ENCODE measurements at regions not wholly inside any gene's neighbourhood (a gene's known extent, or its start where the extent isn't known, plus 50 kb on each side); places are given as distances from the start of the nearest gene placed in this dataset.
"Not testable (repeated sequence)": the region's sequence is repeated elsewhere in the genome, so short reads cannot be mapped to it uniquely, and the experiment has no call there.

DNA sequence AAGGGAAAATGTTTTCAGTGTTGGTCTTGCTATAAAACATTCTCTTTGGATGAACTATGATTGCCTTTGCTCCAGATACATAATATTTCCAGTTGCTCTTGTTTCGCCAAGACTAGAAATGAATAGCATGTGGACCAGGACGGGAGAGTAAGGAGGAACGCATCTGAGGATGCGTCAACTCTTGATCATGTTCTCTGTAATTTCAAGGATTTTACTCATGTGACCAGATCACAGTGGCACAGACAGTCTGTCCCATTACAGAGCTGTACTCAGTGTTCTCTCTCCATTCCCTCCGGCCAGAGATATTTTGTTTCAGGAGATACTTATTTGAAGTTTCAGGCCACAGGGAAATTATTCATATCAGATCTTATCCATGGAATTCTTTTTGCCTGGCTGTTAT lies 266.6 kb downstream of the MID1IP1 start:
- no peak overlapping the region for H3K4ac ChIP-seq (ENCODE audit: low read depth, low read length)
- H2BK120ac ChIP-seq (ENCODE audit: low read depth, low read length, poor library complexity, severe bottlenecking), result no peak overlapping the region
- no peak for DNase-seq
- Mint-ChIP-seq H3K36me3 (ENCODE audit: insufficient read depth in 1 of 3, low read depth in 3 of 3) (peaks cover 5 to 12% (median 11%) of the 10 kb centered on the region in 3 experiments; a peak in 6 of 7 replicates), H3K9me3 (peaks cover 75 to 82% of the 10 kb centered on the region in 2 experiments), H3K27me3 (ENCODE audit: low read depth) (peaks cover 2% of the 10 kb centered on the region), H3K27ac (no peak overlapping the region), H3K4me3 (no peak overlapping the region), H3K4me1 (peaks cover 24 to 25% of the 10 kb centered on the region in 2 experiments)
- TF ChIP-seq CTCF (conservative IDR thresholded peaks at IDR 0.05), result no peak
- no peak overlapping the region for H3T11ph ChIP-seq (ENCODE audit: low read length)
- WGBS (ENCODE audit: extremely low coverage, insufficient read length, low lambda C conversion rate), result no CpG with 5 or more reads among the region's 5 CpGs
- no peaks in the 10 kb centered on the region for H3K79me1 ChIP-seq (ENCODE audit: insufficient read depth, low read depth, low read length, poor library complexity, severe bottlenecking)
- H4K20me1 ChIP-seq (ENCODE audit: control insufficient read depth, insufficient read depth, insufficient read length), result no peaks in the 10 kb centered on the region
- H2AK5ac ChIP-seq (ENCODE audit: insufficient read length, low read length), result no peak overlapping the region
- no peaks in the 10 kb centered on the region for H3K27me3 ChIP-seq (ENCODE audit: insufficient read depth, low read length)
- no peak overlapping the region for H3K4me2 ChIP-seq (ENCODE audit: insufficient read depth, insufficient read length, low read length)
- no peak overlapping the region for H3K23ac ChIP-seq (ENCODE audit: insufficient read length, low read depth, low read length)
- no peak overlapping the region for H2BK15ac ChIP-seq (ENCODE audit: low read depth, low read length)
- no peak overlapping the region for H3K56ac ChIP-seq (ENCODE audit: insufficient read length, low read depth, low read length)
- no peak overlapping the region for H4K8ac ChIP-seq (replicated peaks; ENCODE audit: insufficient read length, low read depth, low read length)
- no peak overlapping the region for H3K18ac ChIP-seq (ENCODE audit: insufficient read length, low read depth, low read length)
- no peaks in the 10 kb centered on the region for H3K9me3 ChIP-seq (ENCODE audit: control insufficient read depth, low read depth, low read length)
- no peak overlapping the region for H3K27ac ChIP-seq (ENCODE audit: insufficient read length, low read depth, low read length)
- no peaks in the 10 kb centered on the region for H3K23me2 ChIP-seq (ENCODE audit: insufficient read length, low read depth, low read length, poor library complexity, severe bottlenecking)
- H3K79me2 ChIP-seq (ENCODE audit: insufficient read depth, low read length), result no peaks in the 10 kb centered on the region
- H2AFZ ChIP-seq (ENCODE audit: low read length), result no peak overlapping the region
- no peak overlapping the region for H2BK5ac ChIP-seq (ENCODE audit: insufficient read length, low read length)
- peaks cover 7% of the 10 kb centered on the region; the same call in 1 of the 2 replicates for H3K4me1 ChIP-seq (ENCODE audit: insufficient read depth, low read length)
- H4K5ac ChIP-seq (ENCODE audit: insufficient read length, low read depth, low read length), result no peak overlapping the region
- H2BK20ac ChIP-seq (ENCODE audit: low read depth, low read length, poor library complexity, severe bottlenecking), result no peak overlapping the region
- H4K91ac ChIP-seq (ENCODE audit: insufficient read length, low read depth, low read length), result no peak overlapping the region
- no peak overlapping the region for H3K14ac ChIP-seq (ENCODE audit: insufficient read depth, low read length)
- H3K9ac ChIP-seq (ENCODE audit: extremely low read depth, insufficient read length, low read length), result no peak overlapping the region
- H2BK12ac ChIP-seq (ENCODE audit: insufficient read length, low read depth, low read length), result no peak overlapping the region

- WGBS (ENCODE audit: extremely low coverage, insufficient read length, low lambda C conversion rate), result no CpG with 5 or more reads among the region's 1 CpG
These were observed 267.4 kb downstream of the MID1IP1 start for GRCh38 chrX:39068634-39069033.

More at GRCh38 chrX:39068634-39069033, 267.4 kb downstream of the MID1IP1 start:
- H3K18ac ChIP-seq (ENCODE audit: insufficient read length, low read depth, low read length); H2AK5ac ChIP-seq (ENCODE audit: insufficient read length, low read length); H3K27me3 Mint-ChIP-seq (ENCODE audit: low read depth); H3K23me2 ChIP-seq (ENCODE audit: insufficient read length, low read depth, low read length, poor library complexity, severe bottlenecking); H2BK15ac ChIP-seq (ENCODE audit: low read depth, low read length); H3K9me3 ChIP-seq (ENCODE audit: control insufficient read depth, low read depth, low read length); H3K27ac ChIP-seq (ENCODE audit: insufficient read length, low read depth, low read length); H3K9ac ChIP-seq (ENCODE audit: extremely low read depth, insufficient read length, low read length); H3K14ac ChIP-seq (ENCODE audit: insufficient read depth, low read length); H2BK12ac ChIP-seq (ENCODE audit: insufficient read length, low read depth, low read length); H3K4me1 ChIP-seq (ENCODE audit: insufficient read depth, low read length); H3K27me3 ChIP-seq (ENCODE audit: insufficient read depth, low read length); H3T11ph ChIP-seq (ENCODE audit: low read length); H4K8ac ChIP-seq (replicated peaks; ENCODE audit: insufficient read length, low read depth, low read length); H4K5ac ChIP-seq (ENCODE audit: insufficient read length, low read depth, low read length); H3K4me3 Mint-ChIP-seq; H2BK5ac ChIP-seq (ENCODE audit: insufficient read length, low read length); H2BK120ac ChIP-seq (ENCODE audit: low read depth, low read length, poor library complexity, severe bottlenecking); H3K23ac ChIP-seq (ENCODE audit: insufficient read length, low read depth, low read length); H3K79me2 ChIP-seq (ENCODE audit: insufficient read depth, low read length); DNase-seq; H3K4ac ChIP-seq (ENCODE audit: low read depth, low read length); H2AFZ ChIP-seq (ENCODE audit: low read length); H4K20me1 ChIP-seq (ENCODE audit: control insufficient read depth, insufficient read depth, insufficient read length); H3K4me2 ChIP-seq (ENCODE audit: insufficient read depth, insufficient read length, low read length); H3K79me1 ChIP-seq (ENCODE audit: insufficient read depth, low read depth, low read length, poor library complexity, severe bottlenecking); H2BK20ac ChIP-seq (ENCODE audit: low read depth, low read length, poor library complexity, severe bottlenecking); H4K91ac ChIP-seq (ENCODE audit: insufficient read length, low read depth, low read length); H3K27ac Mint-ChIP-seq; H3K56ac ChIP-seq (ENCODE audit: insufficient read length, low read depth, low read length): not testable (repeated sequence)
- H3K9me3 Mint-ChIP-seq, result peaks cover 75 to 80% of the 10 kb centered on the region in 2 experiments
- H3K4me1 Mint-ChIP-seq, result peaks cover 24 to 25% of the 10 kb centered on the region in 2 experiments
- peaks cover 5 to 12% (median 11%) of the 10 kb centered on the region in 3 experiments; a peak in 6 of 7 replicates for H3K36me3 Mint-ChIP-seq (ENCODE audit: insufficient read depth in 1 of 3, low read depth in 3 of 3)

Measured in H9 (cell line).